Hepatocyte (in vitro differentiated cells): ENCODE measurements at regions not wholly inside any gene's neighbourhood (a gene's known extent, or its start where the extent isn't known, plus 50 kb on each side); places are given as distances from the start of the nearest gene placed in this dataset.

Experiments used
- CTCF ChIP-seq: fragments of 200-600 bp; sonication (generic); IDR thresholded peaks from 2 replicates; pipeline ENCODE4 v1.5.1; 2016; ENCODE audit warnings: antibody characterized with exemption, mild to moderate bottlenecking; ENCODE audit not compliant: poor library complexity
- EZH2 ChIP-seq: fragments of 200-600 bp; sonication (generic); IDR thresholded peaks from 2 replicates; pipeline ENCODE4 v1.6.1; 2016; ENCODE audit warnings: antibody characterized with exemption, mild to moderate bottlenecking, borderline replicate concordance

GRCh38 chr1:60535713-60536112, 462.1 kb upstream of the C1orf87 start:
- TF ChIP-seq CTCF (no peak), EZH2 (no peak)
